GM18873 (cell line): ENCODE measurements at regions not wholly inside any gene's neighbourhood (a gene's known extent, or its start where the extent isn't known, plus 50 kb on each side); places are given as distances from the start of the nearest gene placed in this dataset.

Experiments
- ATAC-seq: cut with Tn5 transposase; IDR thresholded peaks from one replicate; pipeline ENCODE4 v1.9.1; 2021; ENCODE audit warnings: mild to moderate bottlenecking, moderate library complexity, moderate number of reproducible peaks; ENCODE audit not compliant: unreplicated experiment, low FRiP score

DNA sequence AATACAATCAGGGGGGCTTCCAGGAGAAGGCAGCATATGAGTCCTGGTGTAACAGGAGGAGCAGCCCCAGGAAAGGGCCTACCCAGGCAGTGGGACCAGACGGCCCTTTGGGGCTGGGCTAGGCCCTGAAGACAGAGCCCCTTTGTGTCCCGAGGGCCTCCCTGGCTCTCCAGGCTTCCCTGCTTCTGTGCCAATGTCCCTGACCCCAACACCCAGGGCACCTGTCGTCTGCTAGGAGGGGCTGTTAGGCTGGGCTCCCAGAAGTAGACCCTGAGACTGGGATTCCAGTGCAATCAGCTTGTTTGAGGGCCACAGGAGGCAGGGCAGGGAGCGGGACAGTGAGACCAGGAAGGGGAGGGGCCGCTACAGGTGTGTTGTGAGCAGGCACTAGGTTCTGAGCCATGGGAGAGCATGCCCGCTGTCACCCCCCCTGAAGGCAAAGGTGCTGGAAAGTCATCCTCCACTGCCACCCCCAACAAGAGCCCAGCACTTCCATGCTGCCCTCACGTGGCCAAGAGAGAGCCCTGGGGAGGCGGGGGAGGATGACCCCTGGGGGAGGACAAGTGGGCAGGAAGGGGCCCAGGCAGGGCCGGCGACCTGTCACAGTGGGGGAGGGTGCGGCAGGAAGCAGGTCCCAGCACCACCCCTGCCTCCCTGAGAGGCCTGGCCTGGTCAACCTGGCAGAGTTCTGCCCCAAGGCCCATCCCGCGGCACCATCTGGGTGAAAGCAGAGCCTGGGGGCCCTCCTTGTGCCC is 64.8 kb downstream of the ADRA2C start:
- no peak for ATAC-seq

- no peak for ATAC-seq
Measured at GRCh38 chr4:3831529-3832150, 65.5 kb downstream of the ADRA2C start.

DNA sequence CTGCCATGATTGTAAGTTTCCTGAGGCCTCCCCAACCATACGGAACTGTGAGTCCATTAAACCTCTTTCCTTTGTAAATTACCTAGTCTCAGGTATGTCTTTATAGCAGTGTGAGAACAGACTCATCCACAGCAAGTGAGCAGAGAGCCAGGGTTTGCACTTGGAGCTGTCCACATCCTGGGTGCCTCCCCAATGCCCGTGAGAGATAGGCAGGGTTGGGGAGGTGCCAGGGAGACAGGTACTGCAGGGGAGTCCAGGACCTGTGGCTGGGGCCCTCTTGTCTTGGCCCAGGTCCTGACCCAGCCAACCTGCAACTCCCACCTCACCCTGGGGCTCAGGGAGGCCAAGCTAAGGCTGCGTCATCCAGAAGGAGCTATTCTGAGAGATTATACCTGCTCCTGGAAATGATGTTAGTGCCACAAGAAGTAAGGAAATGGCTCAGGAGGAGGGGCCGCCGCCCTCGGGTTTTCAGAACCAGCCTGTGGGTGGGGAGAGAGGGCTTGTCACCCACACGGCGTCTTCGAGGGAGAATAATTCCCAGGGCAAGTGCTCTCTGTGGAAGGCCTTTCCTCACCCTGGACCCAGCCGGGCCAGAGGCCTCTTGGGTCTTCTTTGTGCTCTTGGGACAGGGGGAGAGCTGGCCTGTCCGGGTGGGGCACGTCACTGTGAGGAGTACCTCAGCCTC is 66.5 kb downstream of the ADRA2C start:
- no peak for ATAC-seq

DNA sequence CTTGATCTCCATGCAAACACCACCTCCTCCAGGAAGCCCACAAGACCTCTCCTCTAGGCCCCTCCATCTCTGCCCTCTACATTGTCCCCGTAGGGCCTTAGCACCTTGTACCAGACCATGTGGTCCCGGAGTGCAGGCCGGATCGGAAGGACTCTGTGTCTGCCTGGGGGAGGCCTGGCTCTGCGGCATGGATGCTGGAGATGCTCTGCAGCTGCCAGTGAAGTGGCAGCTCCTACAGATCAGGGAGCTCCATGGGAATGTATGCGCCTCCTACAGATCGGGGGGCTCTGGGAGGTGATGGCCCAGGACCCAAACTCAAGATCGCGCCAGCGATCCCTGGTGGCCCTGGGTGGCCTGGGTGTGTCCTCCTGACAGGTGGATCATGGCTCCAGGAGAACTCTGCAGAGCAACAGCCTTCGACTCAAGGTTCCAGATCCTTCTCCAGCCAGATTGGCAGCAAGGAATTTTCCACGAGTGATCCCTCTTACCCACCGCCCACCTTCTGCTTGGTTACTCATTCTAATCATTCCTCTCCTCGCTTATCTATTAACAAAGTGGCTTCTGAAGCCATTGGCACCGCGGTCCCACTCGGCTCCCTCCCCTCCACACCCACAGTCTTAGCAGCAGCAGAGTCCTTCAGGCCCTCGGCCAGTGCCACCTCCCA is 67.3 kb downstream of the ADRA2C start:
- ATAC-seq: no peak

- ATAC-seq: no peak
Measured at GRCh38 chr4:3834186-3834662, 68.0 kb downstream of the ADRA2C start.

DNA sequence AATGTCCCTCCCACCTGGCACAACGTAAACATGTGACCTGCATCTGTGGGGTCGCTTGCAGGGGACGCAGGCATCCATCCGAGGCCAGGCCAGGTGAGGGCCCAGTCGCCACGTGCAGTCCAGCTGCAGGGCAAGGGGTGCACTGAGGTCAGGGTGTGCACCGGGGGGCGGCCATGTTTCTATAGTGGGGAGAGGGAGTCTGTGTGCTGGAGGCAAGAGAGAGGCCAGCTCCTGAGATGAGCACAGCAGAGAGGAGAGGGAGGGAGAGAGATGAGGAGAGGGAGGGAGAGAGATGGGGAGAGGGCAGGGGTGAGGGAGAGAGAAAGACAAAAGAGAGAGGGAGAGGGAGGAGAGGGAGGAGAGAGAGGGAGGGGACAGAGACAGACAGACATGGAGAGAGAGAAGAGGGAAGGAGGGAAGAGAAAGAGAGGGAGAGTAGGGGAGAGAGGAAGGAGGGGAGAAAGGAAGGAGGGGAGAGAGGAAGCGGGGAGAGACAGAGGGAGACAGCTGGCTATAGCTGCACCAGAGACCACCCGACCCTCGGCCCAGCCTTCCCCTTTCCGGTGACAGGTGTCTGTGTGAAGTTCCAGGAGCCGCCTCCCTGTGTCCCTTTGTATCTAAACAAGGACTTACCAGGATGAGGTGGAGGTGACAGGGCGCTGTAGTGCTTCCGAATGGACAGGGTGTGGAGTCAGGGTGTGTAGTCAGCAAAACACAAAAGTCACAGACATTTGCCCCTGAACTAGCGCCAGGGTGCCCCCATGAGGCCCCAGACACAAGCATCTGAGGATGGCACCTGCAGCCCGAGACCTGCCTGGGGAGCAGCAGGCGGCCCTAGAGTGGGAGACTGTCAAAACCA is 68.7 kb downstream of the ADRA2C start:
- no peak for ATAC-seq

DNA sequence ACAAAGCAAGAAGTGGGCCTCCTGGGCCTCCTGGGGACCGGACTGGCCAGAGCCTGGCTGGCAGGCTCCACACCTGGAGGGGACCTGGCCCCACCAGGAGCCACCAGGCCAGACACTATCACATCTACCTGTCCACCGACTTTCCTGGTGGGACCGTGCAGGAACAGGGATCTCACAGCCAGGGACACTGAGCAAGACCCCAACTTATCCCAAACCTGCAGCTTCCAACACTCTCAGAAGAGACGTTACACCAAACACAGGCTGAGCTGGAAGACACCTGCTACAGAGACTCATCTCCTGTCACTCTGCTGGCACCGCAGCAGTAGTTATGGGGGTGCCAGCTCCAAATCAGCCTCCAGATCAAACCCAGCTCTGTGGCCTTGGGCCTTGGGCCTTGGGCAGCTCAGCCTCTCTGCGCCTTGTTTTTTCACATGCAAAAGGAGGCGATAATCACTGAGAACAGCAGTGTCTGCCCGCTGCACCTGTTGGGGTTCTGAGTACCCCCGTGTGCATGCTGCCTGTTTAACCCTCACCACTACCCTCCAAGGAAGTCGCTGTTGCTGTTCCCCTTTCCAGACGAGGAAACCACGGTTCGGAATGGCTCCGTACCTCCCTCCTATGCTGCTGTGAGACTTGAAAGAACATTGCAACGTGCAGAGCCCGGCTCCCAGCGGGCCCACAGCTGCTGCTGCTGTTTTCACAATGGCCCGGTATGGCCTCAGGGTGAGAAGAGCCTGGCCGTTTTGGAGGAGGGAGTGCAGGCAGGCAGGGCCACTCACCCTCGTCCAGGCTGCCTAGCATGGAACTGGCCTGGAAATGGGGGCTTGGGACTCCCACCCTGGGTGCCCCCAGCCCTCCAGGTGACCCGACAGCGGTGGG is 69.6 kb downstream of the ADRA2C start:
- no peak for ATAC-seq

DNA sequence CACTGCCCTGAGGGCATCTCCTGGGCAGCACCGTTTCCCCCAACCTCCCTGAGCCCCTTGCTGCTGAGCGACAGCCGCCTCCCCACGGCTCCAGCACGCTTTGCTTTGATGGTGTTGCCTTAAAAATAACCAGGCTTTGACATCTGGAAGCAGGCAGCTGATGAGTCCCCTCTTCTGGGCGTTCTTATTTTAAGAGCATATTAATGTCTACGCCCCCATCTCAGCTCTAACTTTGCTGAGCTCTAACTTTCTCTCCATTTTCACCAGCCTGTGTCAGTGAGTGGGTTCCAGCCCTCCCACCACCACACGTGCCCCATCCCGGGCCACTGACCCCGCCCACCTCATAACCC is 70.2 kb downstream of the ADRA2C start:
- no peak for ATAC-seq

GRCh38 chr4:3836756-3837601 is 70.8 kb downstream of the ADRA2C start:
- no peak for ATAC-seq

DNA sequence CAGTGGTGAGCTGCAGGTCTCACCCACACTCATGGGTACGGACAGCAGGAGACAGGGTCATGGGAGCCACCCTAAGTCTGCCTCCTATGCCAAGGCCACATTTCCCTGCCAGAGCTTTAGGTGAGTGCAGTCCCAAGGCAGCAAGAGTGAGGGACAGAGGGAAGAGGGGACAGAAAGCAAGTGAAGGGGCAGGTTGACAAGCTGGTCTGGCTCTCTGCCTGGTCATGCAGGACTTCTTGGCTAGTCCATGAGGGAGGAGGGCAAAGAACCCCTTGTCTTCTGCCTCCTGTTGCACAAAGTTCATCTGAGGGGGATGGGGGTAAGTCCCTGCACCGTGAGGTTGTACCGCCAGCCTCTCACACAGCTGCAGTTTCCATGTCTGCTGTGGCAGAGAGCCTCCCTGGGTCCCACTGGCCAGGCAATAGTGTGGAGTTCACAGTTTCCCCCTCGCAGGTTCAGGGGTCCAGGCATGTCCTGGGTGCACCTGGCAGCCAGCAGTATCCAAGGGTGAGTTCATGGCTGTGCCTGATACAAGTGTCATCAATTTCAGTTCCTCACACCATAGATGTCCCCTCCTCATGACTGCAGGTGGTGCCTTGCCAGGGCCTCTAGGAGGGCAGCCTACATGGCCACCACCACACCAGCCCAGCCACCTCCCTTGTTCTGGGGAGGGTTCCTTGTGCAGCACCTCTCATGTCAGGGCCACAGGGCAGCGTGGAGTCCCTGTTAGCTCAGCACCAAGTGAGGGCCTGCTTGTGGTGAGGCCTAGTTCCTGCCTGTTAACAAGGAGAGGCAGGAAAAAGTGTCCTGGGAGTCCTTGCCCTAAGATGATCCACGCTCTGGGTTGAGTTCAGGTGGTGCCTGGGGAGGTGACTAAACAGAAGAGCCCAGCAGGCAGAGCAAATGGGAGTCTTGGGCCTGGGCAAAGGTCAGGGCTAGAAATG is 72.5 kb downstream of the ADRA2C start:
- no peak for ATAC-seq

DNA sequence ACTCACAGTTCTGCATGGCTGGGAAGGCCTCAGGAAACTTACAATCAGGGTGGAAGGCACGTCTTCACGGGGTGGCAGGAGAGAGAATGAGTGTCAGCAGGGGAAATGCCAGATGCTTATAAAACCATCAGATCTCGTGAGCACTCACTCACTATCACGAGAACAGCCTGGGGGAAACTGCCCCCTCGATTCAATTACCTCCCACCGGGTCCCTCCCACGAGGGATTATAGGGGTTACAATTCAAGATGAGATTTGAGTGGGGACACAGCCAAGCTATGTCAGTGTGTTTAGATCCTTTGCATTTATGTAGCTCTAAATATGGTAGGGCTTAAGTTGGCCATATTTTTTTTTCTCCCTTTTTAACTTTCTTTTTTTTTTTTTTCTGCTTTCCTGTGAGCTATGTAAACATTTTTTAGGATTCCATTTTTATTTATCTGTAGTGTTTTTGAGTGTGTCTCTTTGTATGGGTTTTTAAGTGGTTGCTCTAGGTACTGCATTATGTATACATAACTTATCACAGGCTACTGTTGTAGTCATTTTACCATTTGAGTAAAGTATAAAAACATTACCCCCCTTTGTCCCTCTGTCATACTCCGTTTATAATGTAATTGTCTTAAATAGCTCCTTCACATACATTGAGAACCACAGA is 79.0 kb downstream of the ADRA2C start:
- no peak for ATAC-seq

GRCh38 chr4:3845744-3846429 is 79.7 kb downstream of the ADRA2C start:
- no peak for ATAC-seq

- ATAC-seq: no peak
Measured at GRCh38 chr4:3847211-3847940, 81.2 kb downstream of the ADRA2C start.

DNA sequence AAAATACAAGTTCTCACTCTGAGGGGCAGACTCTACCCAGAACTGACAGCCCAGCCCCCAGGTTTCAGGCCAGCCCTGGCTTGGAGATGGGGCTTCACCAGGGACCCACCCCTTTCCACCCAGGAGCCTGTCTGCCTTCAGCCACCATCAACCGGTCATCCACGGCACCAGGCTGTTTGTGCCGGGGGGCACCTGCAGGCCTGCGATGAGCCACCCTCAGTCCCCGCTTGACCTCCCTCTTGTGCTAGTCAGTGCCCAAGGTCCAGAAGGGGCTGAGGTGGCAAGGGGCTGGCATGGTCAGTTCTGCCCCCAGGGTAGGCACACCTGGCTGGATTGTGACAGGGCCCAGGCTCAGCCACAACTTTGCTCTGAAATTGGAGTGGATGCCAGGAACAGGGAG is 82.1 kb downstream of the ADRA2C start:
- no peak for ATAC-seq

GRCh38 chr4:3849140-3849539 is 83.0 kb downstream of the ADRA2C start:
- no peak for ATAC-seq

- ATAC-seq: no peak
Measured at GRCh38 chr4:3850128-3850527, 83.9 kb downstream of the ADRA2C start.
